ENCODE measurements at regions not wholly inside any gene's neighbourhood (a gene's known extent, or its start where the extent isn't known, plus 50 kb on each side); places are given as distances from the start of the nearest gene placed in this dataset.

- TF ChIP-seq MGA (IDR thresholded peaks at IDR 0.05): no peak
- TF ChIP-seq TOE1 (IDR thresholded peaks at IDR 0.05; ENCODE audit: borderline replicate concordance): no peak
- no peak for TF ChIP-seq TOE1 (CRISPR knock-in tag; IDR thresholded peaks at IDR 0.05; ENCODE audit: borderline replicate concordance, low read depth)
- no peak for TF ChIP-seq ETV6 (IDR thresholded peaks at IDR 0.05; ENCODE audit: borderline replicate concordance in 1 of 2, low read depth in 2 of 2, low read length in 1 of 2)
- no peak for TF ChIP-seq ETV6 (CRISPR knock-in tag; IDR thresholded peaks at IDR 0.05; ENCODE audit: borderline replicate concordance)
These were observed 148.2 kb upstream of the CLEC14A start (continued) for GRCh38 chr14:38404100-38404541.
